ENCODE measurements at regions not wholly inside any gene's neighbourhood (a gene's known extent, or its start where the extent isn't known, plus 50 kb on each side); places are given as distances from the start of the nearest gene placed in this dataset.
"Not testable (repeated sequence)": the region's sequence is repeated elsewhere in the genome, so short reads cannot be mapped to it uniquely, and the experiment has no call there.

DNA sequence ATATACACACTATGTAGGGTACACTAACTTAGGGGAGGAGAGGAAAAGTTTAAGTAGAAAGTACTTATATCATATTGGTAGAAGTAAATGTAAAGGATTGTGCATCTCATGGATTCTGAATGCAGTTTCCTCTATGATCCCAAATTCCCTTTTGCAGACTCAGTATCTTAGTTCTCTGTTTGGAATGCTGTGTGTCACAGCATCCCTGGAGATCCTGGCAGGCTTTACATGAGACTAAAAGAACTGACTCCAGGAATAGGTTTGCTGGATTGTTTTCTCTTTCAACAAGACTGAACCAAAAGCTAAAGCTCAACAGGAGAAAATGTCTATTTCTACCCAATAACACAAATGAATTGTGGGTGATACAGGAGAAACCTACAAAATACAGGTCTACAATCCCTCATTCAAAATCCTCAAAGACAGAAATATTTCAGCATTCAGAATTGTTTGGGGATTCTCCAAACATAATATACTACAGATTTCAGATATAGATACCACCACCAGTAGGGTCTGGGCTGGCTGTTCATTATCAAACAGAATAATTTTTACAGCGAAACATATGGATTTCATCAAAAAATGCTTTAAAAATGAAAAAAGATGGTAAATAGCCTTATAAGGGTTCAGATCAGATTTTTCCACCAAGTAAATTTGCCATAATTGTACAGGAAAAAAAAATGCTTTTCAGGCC, 324.7 kb upstream of the GRAMD2B start:
- no peak for DNase-seq

DNA sequence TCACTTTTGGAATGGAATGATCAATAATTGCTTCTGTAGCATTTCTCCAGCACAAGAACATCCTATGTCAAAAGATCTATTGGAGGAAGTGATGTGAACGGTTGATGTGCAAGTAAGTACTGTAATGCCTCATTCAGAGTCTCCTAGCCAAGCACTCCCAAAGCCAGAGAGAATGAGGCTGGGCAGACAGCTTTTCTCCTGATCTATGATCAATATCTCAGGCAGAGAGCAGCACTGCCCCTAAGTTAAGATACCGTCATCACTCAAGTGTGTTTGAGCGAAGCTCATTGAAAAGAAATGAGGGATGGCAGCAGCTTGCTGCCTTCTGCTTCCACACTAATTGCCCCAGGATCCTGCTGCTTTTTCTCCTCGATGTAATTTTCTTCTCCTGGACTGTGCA, 324.1 kb upstream of the GRAMD2B start:
- DNase-seq: no peak

GRCh38 chr5:126100767-126101166, 322.4 kb upstream of the GRAMD2B start:
- no peak for DNase-seq

DNA sequence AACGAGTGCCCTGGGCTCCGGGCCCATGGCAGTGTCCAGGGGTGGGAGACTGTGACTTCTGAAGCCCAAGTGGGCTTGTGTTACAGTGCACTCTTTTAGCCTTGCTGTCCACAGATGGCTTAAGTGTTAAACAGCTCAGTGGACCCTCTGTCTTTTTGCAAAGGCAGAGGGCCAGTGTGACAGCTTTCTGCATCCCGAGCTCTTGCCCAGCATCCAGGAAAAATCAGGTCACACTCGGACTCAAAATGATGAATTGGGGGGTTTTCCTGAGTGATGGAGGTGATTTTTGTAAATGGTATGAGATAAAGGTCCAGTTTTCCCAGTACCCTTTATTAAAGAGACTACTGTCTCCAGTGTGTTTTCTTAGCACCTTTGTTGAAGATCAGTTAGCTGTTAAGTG, 321.3 kb upstream of the GRAMD2B start:
- no peak for DNase-seq

DNA sequence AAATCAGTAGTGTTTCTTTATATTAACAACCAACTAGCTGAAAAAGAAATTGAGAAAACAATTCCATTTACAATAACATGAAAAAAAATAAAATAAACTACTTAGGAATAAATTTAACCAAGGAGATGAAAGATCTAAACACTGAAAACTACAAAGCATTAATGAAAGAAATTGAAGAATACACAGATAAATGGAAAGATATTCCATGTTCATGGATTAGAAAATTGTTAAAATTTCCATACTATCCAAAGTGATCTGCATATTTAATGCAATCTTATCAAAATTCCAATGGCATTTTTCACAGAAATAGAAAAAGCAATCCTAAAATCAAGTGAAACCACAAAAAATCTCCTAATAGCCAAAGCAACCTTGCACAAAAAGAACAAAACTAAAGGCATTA, 320.2 kb upstream of the GRAMD2B start:
- no peak for DNase-seq

DNA sequence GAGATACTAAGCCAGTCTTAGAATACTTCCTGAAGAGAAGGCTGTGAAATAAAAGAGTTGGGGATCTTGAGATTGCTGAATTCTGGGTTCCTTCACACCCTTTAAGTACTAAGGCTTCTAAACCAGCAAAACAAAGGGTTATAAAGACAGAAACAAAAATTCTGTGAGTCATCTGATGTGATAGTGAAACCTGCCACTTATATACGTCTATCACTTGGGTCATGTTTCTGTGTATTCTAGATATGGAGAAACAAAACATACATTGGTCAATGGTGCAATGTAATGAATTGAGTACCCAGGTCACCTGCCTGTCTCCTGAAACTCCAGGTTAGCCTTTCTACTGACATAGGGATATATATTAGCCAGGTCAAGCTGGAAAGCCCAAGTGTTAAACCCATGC, 319.3 kb upstream of the GRAMD2B start:
- DNase-seq: no peak

GRCh38 chr5:126104341-126104740, 318.9 kb upstream of the GRAMD2B start:
- no peak for DNase-seq

DNA sequence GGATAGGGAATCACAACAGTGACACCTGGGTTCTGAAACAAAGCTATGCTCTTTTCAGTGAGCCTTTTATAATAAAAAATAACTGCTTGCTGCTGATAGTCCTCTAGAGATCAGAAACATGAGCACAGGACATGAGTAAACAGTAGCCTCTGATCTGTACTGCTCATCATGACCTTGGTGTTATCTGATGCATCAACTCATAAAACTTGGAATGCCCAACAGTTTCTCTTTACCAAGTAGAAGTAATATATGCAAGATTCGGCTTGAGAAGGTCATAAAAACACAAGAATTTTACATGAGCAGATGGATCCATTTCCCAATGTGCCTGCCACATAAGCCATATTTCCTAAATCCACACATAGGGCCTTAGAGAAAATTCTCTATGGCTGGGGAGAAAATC, 318.3 kb upstream of the GRAMD2B start:
- no peak for DNase-seq

DNA sequence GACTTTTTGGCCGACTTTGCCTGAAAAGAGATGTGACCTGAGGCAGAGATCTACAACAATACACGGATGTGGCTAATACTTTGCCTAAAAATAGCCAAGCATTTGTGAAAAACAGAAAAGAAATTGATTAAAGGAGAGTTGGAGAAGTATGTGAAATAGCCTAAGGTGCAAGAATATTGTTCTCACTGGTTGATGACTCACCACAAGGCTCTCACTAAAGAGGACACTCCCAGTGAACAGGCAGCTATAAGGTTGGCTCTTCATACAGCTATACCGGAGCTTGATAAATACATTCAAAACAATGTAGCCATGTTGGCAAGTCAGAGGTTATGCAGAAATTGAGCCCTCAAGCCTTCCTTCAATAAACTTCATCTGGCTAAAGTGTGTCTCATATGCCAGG, 317.2 kb upstream of the GRAMD2B start:
- DNase-seq: no peak

DNA sequence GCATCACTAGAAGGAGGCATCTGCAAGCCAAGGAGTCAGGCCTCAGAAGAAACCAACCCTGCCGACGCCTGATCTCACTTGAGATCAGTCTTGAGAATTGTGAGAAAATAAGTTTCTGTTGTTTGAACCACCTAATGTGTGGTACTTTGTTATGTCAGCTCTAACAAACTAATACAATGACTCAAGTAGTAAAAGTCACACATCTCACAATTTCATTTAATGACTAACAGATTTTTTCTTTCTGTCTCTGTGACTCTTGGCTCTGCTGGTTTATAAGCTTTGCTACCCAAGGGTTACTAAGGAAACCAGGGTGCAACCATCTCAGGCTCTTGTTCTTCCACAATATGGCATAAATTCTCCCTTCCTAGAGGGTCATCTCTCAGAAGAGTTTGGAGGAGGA, 315.8 kb upstream of the GRAMD2B start:
- DNase-seq: no peak

GRCh38 chr5:126108470-126108869, 314.7 kb upstream of the GRAMD2B start:
- no peak for DNase-seq

- DNase-seq: no peak
These were observed 308.1 kb upstream of the GRAMD2B start for GRCh38 chr5:126115059-126115629.

- DNase-seq: no peak
These were observed 306.2 kb upstream of the GRAMD2B start for GRCh38 chr5:126117044-126117443.

DNA sequence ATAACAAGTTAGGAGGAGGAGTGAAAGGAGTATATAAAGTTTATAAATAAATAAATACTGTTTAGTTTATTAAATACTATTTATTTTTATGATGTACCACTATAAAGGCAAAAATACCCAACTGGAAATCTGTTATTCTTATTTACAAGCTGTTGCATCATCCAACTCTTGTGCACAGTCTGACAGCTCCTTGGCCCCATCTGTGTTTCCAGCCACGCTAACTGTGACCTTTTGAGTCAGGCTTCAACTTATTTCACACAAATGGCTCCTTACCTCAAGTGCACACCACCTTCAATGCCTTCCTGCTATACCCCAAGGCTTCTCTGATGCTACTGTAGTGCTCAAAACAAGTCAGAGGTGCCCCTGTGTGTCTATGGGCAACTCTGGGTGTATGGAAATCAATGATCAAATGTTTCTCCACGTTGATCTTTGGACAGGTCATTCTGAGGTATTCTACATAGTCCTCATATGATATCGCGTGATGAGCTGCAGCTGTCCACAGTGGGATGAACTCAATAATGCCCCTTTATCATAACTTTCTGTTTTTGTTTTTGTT, 303.2 kb upstream of the GRAMD2B start:
- no peak for DNase-seq

DNA sequence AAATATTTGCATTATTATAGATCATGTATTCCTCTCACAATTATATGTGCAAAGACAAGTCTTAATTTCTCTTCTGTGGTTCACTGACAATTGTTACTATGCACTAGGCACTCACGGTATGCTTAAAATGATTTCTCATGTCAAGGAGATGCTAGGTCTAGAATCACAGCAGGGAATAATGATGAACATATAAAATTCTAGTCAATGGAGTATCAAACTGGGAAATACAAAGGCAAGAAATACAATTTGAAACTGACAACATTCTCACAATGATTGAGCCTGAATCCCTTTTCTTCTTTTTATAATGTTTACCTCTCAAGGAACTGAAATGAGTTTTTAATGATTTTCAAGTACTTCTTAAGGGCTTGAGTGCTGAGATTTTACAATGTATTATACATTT, 302.3 kb upstream of the GRAMD2B start:
- no peak for DNase-seq

- no peak for DNase-seq
These were observed 300.3 kb upstream of the GRAMD2B start for GRCh38 chr5:126122942-126123341.

DNA sequence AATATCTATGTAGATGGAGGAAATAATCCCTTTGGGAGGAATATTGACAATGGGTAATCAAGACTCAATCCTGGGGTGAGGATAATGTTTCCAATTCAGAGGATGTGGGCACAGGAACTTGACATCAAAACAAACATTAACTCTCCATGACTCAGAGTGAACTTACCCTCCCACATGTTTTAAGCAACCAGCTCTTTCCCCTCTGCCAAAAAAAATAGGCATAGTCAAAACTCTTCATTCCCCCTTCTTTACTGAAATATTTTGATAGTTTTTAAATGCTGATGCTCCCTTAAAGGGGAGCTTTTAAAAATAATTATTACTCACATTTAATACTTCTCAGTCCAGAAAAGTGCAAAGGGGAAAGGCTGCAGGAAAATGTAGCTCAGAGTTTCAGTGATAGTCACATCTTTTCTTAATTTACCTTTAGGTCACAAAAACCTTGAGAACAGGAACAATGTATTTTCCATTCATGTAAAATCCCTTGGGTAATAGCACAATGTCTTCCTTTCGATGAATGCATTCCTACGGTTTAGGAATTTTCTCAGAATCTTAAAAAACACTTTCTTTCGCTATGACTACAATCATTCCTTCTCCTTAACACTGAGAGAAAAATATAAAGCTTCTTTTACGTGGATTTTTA, 298.4 kb upstream of the GRAMD2B start:
- no peak for DNase-seq

- DNase-seq: no peak
These were observed 297.8 kb upstream of the GRAMD2B start for GRCh38 chr5:126125407-126125806.

DNA sequence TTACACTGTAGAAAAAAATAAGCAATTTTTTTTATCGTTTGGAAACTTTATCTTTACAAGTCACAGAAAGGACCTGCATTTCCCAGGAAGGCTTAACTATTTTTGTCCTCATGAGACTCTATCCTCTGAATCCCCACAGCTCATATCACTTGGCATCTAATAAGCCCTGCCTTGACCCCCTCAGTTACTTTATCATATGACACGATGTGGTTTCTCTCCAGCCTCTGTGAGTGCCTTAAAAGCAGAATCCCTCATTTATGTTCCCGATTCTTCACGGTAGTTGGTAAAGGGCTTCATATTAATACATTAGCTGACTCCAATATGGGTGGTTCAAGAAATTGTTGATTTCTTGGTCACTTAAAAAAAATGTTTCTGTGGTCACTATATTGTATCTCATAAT, 296.6 kb upstream of the GRAMD2B start:
- no peak for DNase-seq

- not testable (repeated sequence) for DNase-seq
These were observed 295.8 kb upstream of the GRAMD2B start for GRCh38 chr5:126127371-126127770.

DNA sequence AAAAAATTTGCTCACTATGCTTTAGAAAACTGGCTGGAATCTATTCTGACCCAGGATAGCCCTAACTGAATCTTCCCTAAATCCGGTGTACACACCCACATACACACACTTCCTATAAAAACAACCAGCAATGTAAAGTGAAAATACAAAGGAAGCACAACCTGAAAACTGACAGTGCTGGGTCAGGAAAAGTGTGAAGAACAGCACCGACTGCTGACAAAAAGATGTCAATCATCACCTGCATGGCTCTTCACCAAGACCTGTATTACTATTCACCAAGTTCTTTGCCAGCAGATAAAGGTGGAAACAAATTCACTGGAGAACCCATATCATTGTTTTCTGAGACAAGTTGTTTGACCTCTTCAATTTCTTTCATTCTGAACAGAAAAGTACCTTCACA, 293.8 kb upstream of the GRAMD2B start:
- DNase-seq: no peak

- no peak for DNase-seq
These were observed 289.8 kb upstream of the GRAMD2B start for GRCh38 chr5:126133424-126133823.

GRCh38 chr5:126137891-126138280, 285.3 kb upstream of the GRAMD2B start:
- DNase-seq: peak; percentile 47
